WTC11 (cell line): ENCODE measurements at regions not wholly inside any gene's neighbourhood (a gene's known extent, or its start where the extent isn't known, plus 50 kb on each side); places are given as distances from the start of the nearest gene placed in this dataset.

Experiments used
- ATAC-seq: fragments of 200-7000 bp; cut with Tn5 transposase; 2 replicates; pipeline ENCODE4 v1.10.0; 2021; ENCODE audit warnings: mild to moderate bottlenecking, moderate library complexity
- CTCF ChIA-PET: fragments of 300-600 bp; sonication (Branson Sonifier 250); formaldehyde crosslinking; loops from one replicate; lab custom pipeline; 2021; ENCODE audit warnings: antibody characterized with exemption; lab: Charles Lee
- POLR2A ChIA-PET: fragments of 350-600 bp; sonication (Branson Sonifier 250); formaldehyde crosslinking; loops from one replicate; lab custom pipeline; 2021; ENCODE audit warnings: antibody characterized with exemption; lab: Charles Lee
- DNase-seq: peaks from one replicate; pipeline ENCODE4 v3.0.0; 2021; ENCODE audit warnings: low spot score
- H3K27ac Mint-ChIP-seq: 2 replicates; pipeline ENCODE4 v1.8.0; 2021; ENCODE audit warnings: mixed read lengths
- H3K27me3 Mint-ChIP-seq: 2 replicates; pipeline ENCODE4 v1.8.0; 2021; ENCODE audit warnings: low read depth, mild to moderate bottlenecking, moderate library complexity, mixed read lengths
- H3K36me3 Mint-ChIP-seq: 2 replicates; pipeline ENCODE4 v1.8.0; 2021; ENCODE audit warnings: mixed read lengths
- H3K4me1 Mint-ChIP-seq: 2 replicates; pipeline ENCODE4 v1.8.0; 2022; ENCODE audit warnings: mixed read lengths
- H3K4me3 Mint-ChIP-seq: 2 replicates; pipeline ENCODE4 v1.8.0; 2021; ENCODE audit warnings: mild to moderate bottlenecking, moderate library complexity, mixed read lengths
- H3K9me3 Mint-ChIP-seq: 2 replicates; pipeline ENCODE4 v1.8.0; 2021; ENCODE audit warnings: mixed read lengths
- ATF1 ChIP-seq: sonication (generic); formaldehyde crosslinking; IDR thresholded peaks from 2 replicates; pipeline ENCODE4 v1.8.1; 2023; ENCODE audit warnings: mild to moderate bottlenecking, moderate library complexity, missing genetic modification reagents
- ATF3 ChIP-seq: sonication (generic); formaldehyde crosslinking; conservative IDR thresholded peaks from 2 replicates; pipeline ENCODE4 v1.8.1; 2022; ENCODE audit warnings: mild to moderate bottlenecking, missing genetic modification reagents
- ATF6 ChIP-seq: sonication (generic); formaldehyde crosslinking; IDR thresholded peaks from 2 replicates; pipeline ENCODE4 v1.8.1; 2023; ENCODE audit warnings: mild to moderate bottlenecking, missing genetic modification reagents
- CBFB ChIP-seq: sonication (generic); formaldehyde crosslinking; IDR thresholded peaks from 2 replicates; pipeline ENCODE4 v1.8.1; 2022; ENCODE audit warnings: mild to moderate bottlenecking, low read depth, missing genetic modification reagents
- CREB1 ChIP-seq: sonication (generic); formaldehyde crosslinking; IDR thresholded peaks from 2 replicates; pipeline ENCODE4 v1.8.0; 2023; ENCODE audit warnings: mild to moderate bottlenecking, missing genetic modification reagents
- E2F5 ChIP-seq: sonication (generic); formaldehyde crosslinking; IDR thresholded peaks from 2 replicates; pipeline ENCODE4 v1.8.1; 2022; ENCODE audit warnings: mild to moderate bottlenecking, moderate library complexity, missing genetic modification reagents
- HMGA2 ChIP-seq: fragments of 250-450 bp; sonication (Bioruptor Pico); IDR thresholded peaks from 2 replicates; pipeline ENCODE4 v1.4.0; 2021; ENCODE audit warnings: mild to moderate bottlenecking, moderate library complexity
- NFE2L1 ChIP-seq: sonication (generic); formaldehyde crosslinking; IDR thresholded peaks from 2 replicates; pipeline ENCODE4 v1.8.1; 2023; ENCODE audit warnings: missing genetic modification reagents
- RELA ChIP-seq: sonication (generic); formaldehyde crosslinking; IDR thresholded peaks from 2 replicates; pipeline ENCODE4 v1.8.1; 2022; ENCODE audit warnings: missing genetic modification reagents, mild to moderate bottlenecking, borderline replicate concordance
- TEAD4 ChIP-seq: sonication (generic); formaldehyde crosslinking; IDR thresholded peaks from 2 replicates; pipeline ENCODE4 v1.8.0; 2022; ENCODE audit warnings: mild to moderate bottlenecking, missing genetic modification reagents
- ZBTB21 ChIP-seq: sonication (generic); formaldehyde crosslinking; IDR thresholded peaks from 2 replicates; pipeline ENCODE4 v1.8.1; 2023; ENCODE audit warnings: mild to moderate bottlenecking, missing genetic modification reagents, borderline replicate concordance
- ZBTB43 ChIP-seq: sonication (generic); formaldehyde crosslinking; IDR thresholded peaks from 2 replicates; pipeline ENCODE4 v1.8.1; 2023; ENCODE audit warnings: mild to moderate bottlenecking, missing genetic modification reagents
- ZNF317 ChIP-seq: sonication (generic); formaldehyde crosslinking; IDR thresholded peaks from 2 replicates; pipeline ENCODE4 v1.8.1; 2023; ENCODE audit warnings: low read depth, mild to moderate bottlenecking, moderate library complexity, missing genetic modification reagents, borderline replicate concordance
- ZNF416 ChIP-seq: fragments of 250-450 bp; sonication (Bioruptor Pico); IDR thresholded peaks from 2 replicates; pipeline ENCODE4 v1.9.0; 2021; ENCODE audit warnings: mild to moderate bottlenecking, inconsistent platforms
- TF ChIP-seq, protein P1 (sequence below): sonication (generic); formaldehyde crosslinking; IDR thresholded peaks from 2 replicates; pipeline ENCODE4 v1.8.1; 2022; ENCODE audit warnings: missing genetic modification reagents, borderline replicate concordance
- TF ChIP-seq, protein P2 (sequence below): sonication (generic); formaldehyde crosslinking; IDR thresholded peaks from 2 replicates; pipeline ENCODE4 v1.8.0; 2022; ENCODE audit warnings: mild to moderate bottlenecking, missing genetic modification reagents
- TF ChIP-seq, protein P3 (sequence below): fragments of 250-450 bp; sonication (Bioruptor Pico); IDR thresholded peaks from 2 replicates; pipeline ENCODE4 v1.9.0; 2021; ENCODE audit warnings: mild to moderate bottlenecking, borderline replicate concordance
- TF ChIP-seq, protein P4 (sequence below): sonication (generic); formaldehyde crosslinking; IDR thresholded peaks from 2 replicates; pipeline ENCODE4 v1.8.0; 2022; ENCODE audit warnings: mild to moderate bottlenecking, missing genetic modification reagents

- DNase-seq (no peak), ATAC-seq (peak; percentile 16; the same call in 1 of the 2 replicates)
- Mint-ChIP-seq H3K36me3 (no peaks in the 10 kb centered on the region), H3K4me1 (no peaks in the 10 kb centered on the region; the same call in 1 of the 2 replicates), H3K9me3 (no peaks in the 10 kb centered on the region), H3K27me3 (no peaks in the 10 kb centered on the region; the same call in 1 of the 2 replicates), H3K27ac (no peak overlapping the region), H3K4me3 (no peak overlapping the region)
- ChIA-PET POLR2A (no interaction called here), CTCF (no interaction called here)
- TF ChIP-seq NFE2L1, result no peak
- no peak for TF ChIP-seq RELA (CRISPR knock-in tag)
- TF ChIP-seq CBFB (CRISPR knock-in tag), result no peak
- no peak for TF ChIP-seq E2F5 (CRISPR knock-in tag)
- TF ChIP-seq TEAD4 (CRISPR knock-in tag), result no peak
- TF ChIP-seq, protein P1, sequence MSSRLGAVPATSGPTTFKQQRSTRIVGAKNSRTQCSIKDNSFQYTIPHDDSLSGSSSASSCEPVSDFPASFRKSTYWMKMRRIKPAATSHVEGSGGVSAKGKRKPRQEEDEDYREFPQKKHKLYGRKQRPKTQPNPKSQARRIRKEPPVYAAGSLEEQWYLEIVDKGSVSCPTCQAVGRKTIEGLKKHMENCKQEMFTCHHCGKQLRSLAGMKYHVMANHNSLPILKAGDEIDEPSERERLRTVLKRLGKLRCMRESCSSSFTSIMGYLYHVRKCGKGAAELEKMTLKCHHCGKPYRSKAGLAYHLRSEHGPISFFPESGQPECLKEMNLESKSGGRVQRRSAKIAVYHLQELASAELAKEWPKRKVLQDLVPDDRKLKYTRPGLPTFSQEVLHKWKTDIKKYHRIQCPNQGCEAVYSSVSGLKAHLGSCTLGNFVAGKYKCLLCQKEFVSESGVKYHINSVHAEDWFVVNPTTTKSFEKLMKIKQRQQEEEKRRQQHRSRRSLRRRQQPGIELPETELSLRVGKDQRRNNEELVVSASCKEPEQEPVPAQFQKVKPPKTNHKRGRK (CRISPR knock-in tag), result no peak
- no peak for TF ChIP-seq HMGA2 (CRISPR knock-in tag)
- TF ChIP-seq ZNF416, result no peak
- no peak for TF ChIP-seq ATF6
- TF ChIP-seq ZNF317 (CRISPR knock-in tag), result no peak
- TF ChIP-seq ATF3 (CRISPR knock-in tag), result no peak
- TF ChIP-seq, protein P2, sequence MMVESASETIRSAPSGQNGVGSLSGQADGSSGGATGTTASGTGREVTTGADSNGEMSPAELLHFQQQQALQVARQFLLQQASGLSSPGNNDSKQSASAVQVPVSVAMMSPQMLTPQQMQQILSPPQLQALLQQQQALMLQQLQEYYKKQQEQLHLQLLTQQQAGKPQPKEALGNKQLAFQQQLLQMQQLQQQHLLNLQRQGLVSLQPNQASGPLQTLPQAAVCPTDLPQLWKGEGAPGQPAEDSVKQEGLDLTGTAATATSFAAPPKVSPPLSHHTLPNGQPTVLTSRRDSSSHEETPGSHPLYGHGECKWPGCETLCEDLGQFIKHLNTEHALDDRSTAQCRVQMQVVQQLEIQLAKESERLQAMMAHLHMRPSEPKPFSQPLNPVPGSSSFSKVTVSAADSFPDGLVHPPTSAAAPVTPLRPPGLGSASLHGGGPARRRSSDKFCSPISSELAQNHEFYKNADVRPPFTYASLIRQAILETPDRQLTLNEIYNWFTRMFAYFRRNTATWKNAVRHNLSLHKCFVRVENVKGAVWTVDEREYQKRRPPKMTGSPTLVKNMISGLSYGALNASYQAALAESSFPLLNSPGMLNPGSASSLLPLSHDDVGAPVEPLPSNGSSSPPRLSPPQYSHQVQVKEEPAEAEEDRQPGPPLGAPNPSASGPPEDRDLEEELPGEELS (CRISPR knock-in tag), result no peak
- no peak for TF ChIP-seq ZBTB21 (CRISPR knock-in tag)
- TF ChIP-seq CREB1 (CRISPR knock-in tag), result no peak
- no peak for TF ChIP-seq ATF1 (CRISPR knock-in tag)
- TF ChIP-seq ZBTB43 (CRISPR knock-in tag), result no peak
- TF ChIP-seq, protein P3, sequence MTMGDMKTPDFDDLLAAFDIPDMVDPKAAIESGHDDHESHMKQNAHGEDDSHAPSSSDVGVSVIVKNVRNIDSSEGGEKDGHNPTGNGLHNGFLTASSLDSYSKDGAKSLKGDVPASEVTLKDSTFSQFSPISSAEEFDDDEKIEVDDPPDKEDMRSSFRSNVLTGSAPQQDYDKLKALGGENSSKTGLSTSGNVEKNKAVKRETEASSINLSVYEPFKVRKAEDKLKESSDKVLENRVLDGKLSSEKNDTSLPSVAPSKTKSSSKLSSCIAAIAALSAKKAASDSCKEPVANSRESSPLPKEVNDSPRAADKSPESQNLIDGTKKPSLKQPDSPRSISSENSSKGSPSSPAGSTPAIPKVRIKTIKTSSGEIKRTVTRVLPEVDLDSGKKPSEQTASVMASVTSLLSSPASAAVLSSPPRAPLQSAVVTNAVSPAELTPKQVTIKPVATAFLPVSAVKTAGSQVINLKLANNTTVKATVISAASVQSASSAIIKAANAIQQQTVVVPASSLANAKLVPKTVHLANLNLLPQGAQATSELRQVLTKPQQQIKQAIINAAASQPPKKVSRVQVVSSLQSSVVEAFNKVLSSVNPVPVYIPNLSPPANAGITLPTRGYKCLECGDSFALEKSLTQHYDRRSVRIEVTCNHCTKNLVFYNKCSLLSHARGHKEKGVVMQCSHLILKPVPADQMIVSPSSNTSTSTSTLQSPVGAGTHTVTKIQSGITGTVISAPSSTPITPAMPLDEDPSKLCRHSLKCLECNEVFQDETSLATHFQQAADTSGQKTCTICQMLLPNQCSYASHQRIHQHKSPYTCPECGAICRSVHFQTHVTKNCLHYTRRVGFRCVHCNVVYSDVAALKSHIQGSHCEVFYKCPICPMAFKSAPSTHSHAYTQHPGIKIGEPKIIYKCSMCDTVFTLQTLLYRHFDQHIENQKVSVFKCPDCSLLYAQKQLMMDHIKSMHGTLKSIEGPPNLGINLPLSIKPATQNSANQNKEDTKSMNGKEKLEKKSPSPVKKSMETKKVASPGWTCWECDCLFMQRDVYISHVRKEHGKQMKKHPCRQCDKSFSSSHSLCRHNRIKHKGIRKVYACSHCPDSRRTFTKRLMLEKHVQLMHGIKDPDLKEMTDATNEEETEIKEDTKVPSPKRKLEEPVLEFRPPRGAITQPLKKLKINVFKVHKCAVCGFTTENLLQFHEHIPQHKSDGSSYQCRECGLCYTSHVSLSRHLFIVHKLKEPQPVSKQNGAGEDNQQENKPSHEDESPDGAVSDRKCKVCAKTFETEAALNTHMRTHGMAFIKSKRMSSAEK (CRISPR knock-in tag), result no peak
- TF ChIP-seq, protein P4, sequence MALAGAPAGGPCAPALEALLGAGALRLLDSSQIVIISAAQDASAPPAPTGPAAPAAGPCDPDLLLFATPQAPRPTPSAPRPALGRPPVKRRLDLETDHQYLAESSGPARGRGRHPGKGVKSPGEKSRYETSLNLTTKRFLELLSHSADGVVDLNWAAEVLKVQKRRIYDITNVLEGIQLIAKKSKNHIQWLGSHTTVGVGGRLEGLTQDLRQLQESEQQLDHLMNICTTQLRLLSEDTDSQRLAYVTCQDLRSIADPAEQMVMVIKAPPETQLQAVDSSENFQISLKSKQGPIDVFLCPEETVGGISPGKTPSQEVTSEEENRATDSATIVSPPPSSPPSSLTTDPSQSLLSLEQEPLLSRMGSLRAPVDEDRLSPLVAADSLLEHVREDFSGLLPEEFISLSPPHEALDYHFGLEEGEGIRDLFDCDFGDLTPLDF (CRISPR knock-in tag), result no peak
- TF ChIP-seq, all 79 proteins: peak for 0
These were observed 315.3 kb downstream of the OTUD1 start for GRCh38 chr10:23754179-23754578.
